Left ventricle myocardium inferior (tissue), 1 donor: ENCODE measurements at regions not wholly inside any gene's neighbourhood (a gene's known extent, or its start where the extent isn't known, plus 50 kb on each side); places are given as distances from the start of the nearest gene placed in this dataset.
A peak's percentile ranks its signal among the peaks of the same experiment; 100 is the strongest.

Experiments
- DNase-seq: peaks from one replicate; pipeline ENCODE4 v3.0.0-alpha.2; 2020
- H3K27ac ChIP-seq: fragments of 200-600 bp; replicated peaks from 2 replicates; pipeline ENCODE4 v1.8.0; 2021
- H3K27me3 ChIP-seq: fragments of 200-600 bp; 2 replicates; pipeline ENCODE4 v1.8.0; 2021; ENCODE audit warnings: low read depth
- H3K36me3 ChIP-seq: fragments of 200-600 bp; 2 replicates; pipeline ENCODE4 v1.8.0; 2021
- H3K4me1 ChIP-seq: fragments of 200-600 bp; 2 replicates; pipeline ENCODE4 v1.8.0; 2021
- H3K4me3 ChIP-seq: fragments of 200-600 bp; 2 replicates; pipeline ENCODE4 v1.8.0; 2021; ENCODE audit warnings: mild to moderate bottlenecking, moderate library complexity
- H3K9me3 ChIP-seq: fragments of 200-600 bp; replicated peaks from 2 replicates; pipeline ENCODE4 v1.8.0; 2021
- CTCF ChIP-seq: fragments of 200-600 bp; IDR thresholded peaks from 2 replicates; pipeline ENCODE4 v1.8.0; 2021; ENCODE audit warnings: antibody characterized with exemption, mild to moderate bottlenecking, borderline replicate concordance
- intact Hi-C: fragments of 100-400 bp; cut with micrococcal nuclease; formaldehyde crosslinking; loops from one replicate; pipeline ENCODE4 v1.11.0; 2022
- donor health status: DM: no; HTN: yes; CAD: no; lungs with severe emphysema.

- no peaks in the 10 kb centered on the region for H3K36me3 ChIP-seq
- H3K27me3 ChIP-seq = peaks cover 61% of the 10 kb centered on the region
- no peak for TF ChIP-seq CTCF
- intact Hi-C loops = no loop called here
- H3K4me3 ChIP-seq = no peak overlapping the region
- H3K27ac ChIP-seq = no peak overlapping the region
- H3K4me1 ChIP-seq = peaks cover 12% of the 10 kb centered on the region
- no peak for DNase-seq
- H3K9me3 ChIP-seq = peaks cover 11% of the 10 kb centered on the region
Observed at GRCh38 chr17:72536788-72537187, 416.0 kb downstream of the SOX9 start.

- no peak for DNase-seq
- Histone ChIP-seq H3K4me1 (peaks cover 12% of the 10 kb centered on the region), H3K27ac (no peak overlapping the region), H3K36me3 (no peaks in the 10 kb centered on the region), H3K4me3 (no peak overlapping the region), H3K9me3 (peaks cover 11% of the 10 kb centered on the region), H3K27me3 (peaks cover 54% of the 10 kb centered on the region)
- TF ChIP-seq CTCF = no peak
- intact Hi-C loops = no loop called here
Observed at GRCh38 chr17:72538443-72538842, 417.6 kb downstream of the SOX9 start.

GRCh38 chr17:72538901-72539352 lies 418.1 kb downstream of the SOX9 start:
- no peak for DNase-seq
- H3K27ac ChIP-seq = no peak overlapping the region
- H3K27me3 ChIP-seq = peaks cover 51% of the 10 kb centered on the region
- peaks cover 12% of the 10 kb centered on the region for H3K4me1 ChIP-seq
- intact Hi-C loops = no loop called here
- TF ChIP-seq CTCF = no peak
- H3K4me3 ChIP-seq = no peak overlapping the region
- peaks cover 7% of the 10 kb centered on the region for H3K9me3 ChIP-seq
- H3K36me3 ChIP-seq = no peaks in the 10 kb centered on the region

GRCh38 chr17:72539981-72540897 lies 419.4 kb downstream of the SOX9 start:
- Histone ChIP-seq H3K9me3 (no peaks in the 10 kb centered on the region), H3K4me3 (peak overlapping the region; percentile 45), H3K27me3 (peaks cover 49% of the 10 kb centered on the region), H3K36me3 (no peaks in the 10 kb centered on the region), H3K4me1 (peaks cover 12% of the 10 kb centered on the region), H3K27ac (peak overlapping the region; percentile 48)
- DNase-seq = peak; percentile 68
- intact Hi-C loops = loop anchor here (10.0 kb wide), 2 partner anchors 1075 to 1425 kb away; no protein-coding TSS in a partner anchor
- TF ChIP-seq CTCF = peak; percentile 88

- no peak for TF ChIP-seq CTCF
- peaks cover 12% of the 10 kb centered on the region for H3K4me1 ChIP-seq
- no peak for DNase-seq
- intact Hi-C loops = loop anchor here (10.0 kb wide), 2 partner anchors 1078 to 1428 kb away; no protein-coding TSS in a partner anchor
- H3K36me3 ChIP-seq = no peaks in the 10 kb centered on the region
- no peaks in the 10 kb centered on the region for H3K9me3 ChIP-seq
- no peak overlapping the region for H3K4me3 ChIP-seq
- H3K27me3 ChIP-seq = peaks cover 31% of the 10 kb centered on the region
- no peak overlapping the region for H3K27ac ChIP-seq
Observed at GRCh38 chr17:72542317-72542716, 421.5 kb downstream of the SOX9 start.
